Tongue (tissue), 1 donor: ENCODE measurements at regions not wholly inside any gene's neighbourhood (a gene's known extent, or its start where the extent isn't known, plus 50 kb on each side); places are given as distances from the start of the nearest gene placed in this dataset.

Experiments used
- DNase-seq: peaks from one replicate; pipeline ENCODE4 v3.0.0-alpha.2; 2015

DNA sequence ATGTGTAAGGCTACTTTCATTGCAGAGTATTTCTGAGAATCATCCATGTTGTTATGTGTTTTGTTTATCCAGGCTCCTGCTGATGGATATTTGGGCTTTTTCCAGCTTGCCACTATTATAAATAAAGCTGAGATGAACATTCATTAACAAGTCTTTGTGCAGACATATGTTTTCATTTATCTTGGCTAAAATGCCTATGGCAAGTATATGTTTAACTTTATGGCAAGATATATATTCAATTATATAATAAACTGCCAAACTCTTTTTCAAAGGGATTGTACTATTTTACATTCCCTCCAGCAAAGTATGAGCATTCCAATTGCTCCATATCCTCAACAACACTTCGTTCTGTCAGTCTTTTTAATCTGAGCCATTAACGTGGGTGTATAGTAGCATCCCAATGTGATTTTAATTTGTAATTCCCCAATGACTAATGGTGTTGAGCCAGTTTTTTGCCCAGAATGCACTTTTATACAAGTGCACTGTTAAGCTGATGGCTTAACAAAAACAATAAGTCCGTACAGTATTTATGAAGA lies 452.4 kb downstream of the SHQ1 start:
- no peak for DNase-seq

- no peak for DNase-seq
These were observed 454.8 kb downstream of the SHQ1 start for GRCh38 chr3:72393455-72393854.

DNA sequence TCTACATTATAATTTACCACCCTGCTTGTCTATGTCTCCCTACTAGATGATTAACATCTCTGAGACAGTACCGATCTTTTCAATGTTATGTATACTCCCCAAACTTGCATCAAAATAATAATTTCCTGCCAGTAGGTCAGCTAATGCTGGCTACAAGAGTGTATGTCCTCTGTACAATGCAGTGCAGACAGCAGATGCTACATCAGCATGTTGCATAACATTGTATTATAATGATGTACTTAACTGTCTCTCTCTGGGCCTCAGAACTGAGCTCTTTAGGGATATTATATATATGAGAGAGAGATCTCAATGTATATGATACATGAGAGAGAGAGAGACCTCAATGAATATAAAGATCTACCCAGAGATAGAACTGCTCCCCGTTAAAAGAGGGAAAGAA lies 456.6 kb downstream of the SHQ1 start:
- DNase-seq, result no peak

GRCh38 chr3:72390841-72391240 lies 457.4 kb downstream of the SHQ1 start:
- DNase-seq, result no peak

DNA sequence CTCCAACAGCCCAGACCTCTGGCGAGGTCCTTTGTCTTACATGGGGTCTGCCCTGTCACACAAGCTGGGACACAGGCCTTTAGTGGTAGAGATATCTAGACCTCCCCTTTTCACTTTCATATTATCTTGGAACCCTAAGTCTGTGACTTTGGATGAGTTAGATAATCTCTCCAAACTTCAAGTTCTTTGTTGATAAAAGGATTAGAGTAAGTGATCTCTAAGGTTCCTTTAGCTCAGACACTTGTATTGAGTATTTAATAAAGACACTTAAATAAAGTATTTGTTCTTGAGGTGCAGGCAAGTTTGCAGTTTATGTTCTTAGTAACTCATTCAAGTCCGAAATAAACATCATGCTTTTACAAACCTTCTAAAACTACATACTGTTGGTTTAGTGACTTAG lies 459.6 kb downstream of the SHQ1 start:
- DNase-seq, result no peak

DNA sequence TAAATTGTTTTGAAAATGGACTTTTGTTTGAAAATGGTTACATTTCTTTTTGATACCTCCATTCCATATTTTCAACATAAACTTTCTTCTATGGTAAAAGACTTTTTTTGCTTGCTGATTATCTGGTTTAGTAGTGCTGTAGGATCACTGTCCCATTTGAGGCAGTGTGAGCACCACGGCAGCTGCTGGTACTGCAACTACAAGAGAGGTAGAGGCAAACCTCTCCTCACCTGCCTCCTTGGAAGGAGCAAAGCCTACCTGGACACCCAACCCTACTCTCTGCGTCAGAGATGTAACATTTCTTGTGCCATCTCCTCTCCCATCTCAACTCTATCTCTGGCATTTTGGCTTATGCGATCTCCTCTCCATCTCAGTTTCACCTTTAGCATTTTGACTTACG lies 460.1 kb downstream of the SHQ1 start:
- no peak for DNase-seq

GRCh38 chr3:72386327-72387000 lies 461.8 kb downstream of the SHQ1 start:
- DNase-seq, result no peak

GRCh38 chr3:72385167-72385566 lies 463.1 kb downstream of the SHQ1 start:
- no peak for DNase-seq

DNA sequence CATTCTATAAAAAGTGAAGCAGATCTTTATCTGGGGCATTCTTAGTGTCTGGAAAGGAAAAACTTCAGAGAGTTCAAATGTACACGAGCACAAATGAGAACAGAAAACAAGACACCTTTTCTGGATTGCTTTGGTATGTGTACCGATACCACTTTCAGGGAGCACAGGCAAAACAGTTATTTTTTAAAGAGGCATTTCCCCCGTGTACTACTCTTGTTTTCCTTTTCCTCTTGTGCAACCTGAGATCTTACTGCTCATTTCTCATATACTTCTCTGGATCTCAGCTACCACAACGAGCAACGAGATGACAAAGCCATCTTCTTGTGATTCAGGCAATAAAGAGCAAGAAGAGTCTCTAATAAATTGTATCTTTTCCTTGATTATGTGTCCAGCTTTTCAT lies 463.6 kb downstream of the SHQ1 start:
- DNase-seq, result no peak

GRCh38 chr3:72383883-72384282 lies 464.4 kb downstream of the SHQ1 start:
- no peak for DNase-seq

DNA sequence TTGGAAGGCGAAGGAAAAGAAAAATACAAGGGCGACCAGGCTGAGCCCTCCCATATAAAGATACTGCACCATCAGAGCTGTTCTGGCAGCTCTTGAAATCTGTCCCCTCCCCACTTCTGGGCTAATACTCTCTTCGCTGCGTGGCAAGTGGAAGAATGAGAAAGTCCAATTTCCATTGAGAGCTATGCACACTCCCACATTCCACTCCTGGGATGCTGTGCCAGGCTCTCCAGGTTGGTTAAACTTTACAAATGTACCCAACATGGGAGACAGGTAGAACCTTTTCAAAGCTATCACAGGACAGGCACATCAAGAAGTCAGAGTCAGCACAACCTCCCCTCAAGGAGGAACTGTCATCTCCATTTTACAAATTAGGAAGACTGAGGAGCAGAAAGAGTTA lies 465.0 kb downstream of the SHQ1 start:
- no peak for DNase-seq

GRCh38 chr3:72382460-72382859 lies 465.8 kb downstream of the SHQ1 start:
- no peak for DNase-seq

DNA sequence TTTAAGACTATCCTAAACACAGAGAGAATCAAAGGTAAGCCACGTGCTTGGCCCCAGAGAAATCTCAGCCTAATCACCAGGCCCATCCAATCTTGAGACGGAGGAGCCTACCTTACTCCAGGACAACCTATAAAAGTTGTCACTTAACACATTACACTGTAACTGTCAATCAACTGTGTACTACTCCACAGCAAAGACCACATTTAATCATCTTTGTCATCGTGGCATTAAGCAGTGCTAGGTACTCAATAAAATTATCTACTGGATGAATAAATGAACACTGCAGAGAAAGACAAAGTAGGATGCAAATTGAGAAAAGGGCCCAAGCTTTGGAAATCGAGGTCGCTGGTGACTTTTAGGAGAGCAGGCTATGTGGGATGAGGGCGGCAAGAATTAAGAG lies 466.7 kb downstream of the SHQ1 start:
- DNase-seq, result no peak

GRCh38 chr3:72380711-72381493 lies 467.3 kb downstream of the SHQ1 start:
- DNase-seq, result no peak

GRCh38 chr3:72380193-72380592 lies 468.1 kb downstream of the SHQ1 start:
- no peak for DNase-seq

- no peak for DNase-seq
These were observed 468.6 kb downstream of the SHQ1 start for GRCh38 chr3:72379500-72380187.

- DNase-seq, result no peak
These were observed 470.0 kb downstream of the SHQ1 start for GRCh38 chr3:72378287-72378686.

DNA sequence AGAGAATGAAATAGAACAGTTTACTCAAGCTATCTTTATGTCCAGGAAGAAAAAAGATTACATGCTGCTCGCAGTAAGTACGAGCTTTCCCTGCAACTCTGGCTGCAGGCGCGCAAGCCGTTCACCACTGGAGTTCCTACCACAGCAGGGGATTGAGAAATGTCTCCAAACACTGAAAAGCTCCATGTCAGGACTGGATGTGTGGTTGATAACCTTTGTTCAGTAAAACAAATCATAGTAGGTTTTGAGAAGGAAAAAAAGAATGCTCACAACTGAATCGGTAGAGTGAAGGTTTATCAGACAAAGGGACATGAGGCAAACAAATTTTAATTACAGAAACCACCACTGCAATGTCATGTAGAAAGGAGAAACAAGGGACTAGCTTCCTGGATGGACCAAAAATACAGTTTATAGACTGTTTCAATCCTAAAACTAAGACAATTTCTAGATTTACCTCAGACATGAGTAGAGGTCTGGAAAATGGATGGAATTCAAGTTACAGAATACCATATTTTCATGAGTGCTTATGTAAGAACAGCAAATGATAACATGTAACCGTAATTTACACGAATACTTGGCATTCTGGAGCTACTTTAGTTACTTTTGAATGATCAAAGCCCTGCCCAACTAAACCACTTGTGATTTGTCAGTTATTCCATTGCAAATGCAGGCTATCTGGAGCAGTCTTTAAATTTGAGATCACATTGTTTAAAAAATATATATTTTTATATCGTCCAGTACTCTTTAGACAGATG lies 471.1 kb downstream of the SHQ1 start:
- DNase-seq, result no peak

DNA sequence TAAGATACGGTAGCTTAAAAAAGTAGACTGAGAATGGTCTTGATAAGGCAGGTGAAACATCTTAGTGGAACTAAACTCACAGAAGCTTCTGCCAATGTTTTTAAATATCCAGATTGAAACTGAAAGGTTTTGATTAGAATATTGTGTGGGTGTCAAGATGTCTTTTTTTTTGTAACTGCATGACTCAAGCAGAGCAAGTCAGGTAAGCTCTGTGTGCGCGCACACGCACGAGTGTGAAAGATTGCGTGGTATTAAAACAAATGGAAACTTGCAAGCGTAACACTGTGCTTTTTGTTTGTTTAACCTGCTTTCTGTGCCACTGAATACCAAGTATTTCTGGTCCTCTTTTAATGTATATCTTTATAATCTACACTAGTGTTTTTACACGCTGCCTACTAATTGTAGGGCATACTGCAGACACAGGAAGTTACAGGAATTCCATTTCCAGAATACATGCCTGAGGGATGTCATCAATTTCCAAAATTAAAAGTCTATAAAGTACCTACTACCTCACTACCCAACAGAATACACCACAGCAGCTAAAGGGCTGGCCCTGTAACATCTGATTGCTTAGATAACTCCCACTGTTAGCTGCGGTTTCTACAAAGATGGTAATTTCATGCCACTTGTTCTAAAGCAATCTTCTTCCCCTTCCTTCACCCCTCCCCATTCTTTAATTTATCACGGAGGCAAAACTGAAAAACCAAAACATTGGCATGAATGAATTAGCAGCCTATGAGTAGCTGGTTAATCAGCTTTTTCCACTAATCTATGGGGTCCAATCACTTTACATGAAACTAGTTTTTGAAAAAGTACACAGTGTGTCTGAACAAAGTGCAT lies 472.8 kb downstream of the SHQ1 start:
- DNase-seq, result no peak

DNA sequence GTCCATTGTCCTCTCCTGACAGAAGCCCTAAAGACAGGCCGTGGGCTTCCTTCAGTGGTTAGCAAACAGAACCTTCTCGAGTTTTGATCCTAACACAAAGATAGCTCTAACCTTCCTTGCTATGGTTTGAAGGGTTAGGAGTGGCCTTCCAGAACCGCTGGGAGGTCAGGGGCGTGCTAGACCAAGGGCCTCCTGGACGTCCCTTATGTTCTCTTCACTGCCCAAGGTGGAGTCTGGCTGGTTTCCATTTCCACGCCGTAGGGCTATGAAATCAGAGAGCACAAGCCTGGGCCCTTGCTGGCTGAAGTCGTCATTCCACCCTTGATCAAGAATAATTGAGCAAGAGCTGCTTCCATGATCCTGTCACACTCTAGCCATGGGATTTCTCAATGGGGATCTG lies 475.1 kb downstream of the SHQ1 start:
- DNase-seq, result no peak

- DNase-seq, result no peak
These were observed 476.1 kb downstream of the SHQ1 start for GRCh38 chr3:72372161-72372560.

DNA sequence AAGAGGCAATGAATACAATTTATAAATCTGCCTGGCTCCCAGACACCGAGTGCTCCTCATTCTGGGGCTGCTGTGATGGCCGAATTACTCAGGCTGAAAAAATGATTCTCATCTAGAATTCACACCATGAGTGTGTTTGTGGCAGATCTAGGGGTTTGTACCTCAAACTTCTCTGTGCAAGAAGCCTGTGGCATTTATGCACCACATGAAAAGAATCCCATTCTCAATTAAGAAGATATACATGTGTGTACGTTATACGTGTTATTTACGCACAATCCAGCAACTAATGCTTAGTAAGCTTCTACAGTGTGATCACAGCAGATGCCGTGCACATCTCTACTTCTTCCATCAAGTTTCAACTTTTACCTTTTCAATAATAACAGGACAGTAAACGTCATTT lies 476.8 kb downstream of the SHQ1 start:
- no peak for DNase-seq
